Thoracic aorta (tissue), 2 donors: ENCODE measurements at regions not wholly inside any gene's neighbourhood (a gene's known extent, or its start where the extent isn't known, plus 50 kb on each side); places are given as distances from the start of the nearest gene placed in this dataset.

Experiments
- ATAC-seq: fragments of 150-250 bp; one replicate; pipeline ENCODE4 v1.8.0; 2017; ENCODE audit warnings: low read depth; ENCODE audit not compliant: insufficient number of reproducible peaks, low FRiP score
- DNase-seq: peaks from one replicate; pipeline ENCODE4 v3.0.0-alpha.2; 2020; ENCODE audit warnings: low spot score
- H3K27ac ChIP-seq, 2 donors: fragments of 200-600 bp; sonication (generic); 1 replicate in 1 of 2; 2 replicates in 1 of 2; pipeline ENCODE4 v1.5.1; 2016; ENCODE audit warnings: mild to moderate bottlenecking in 2 of 2, moderate library complexity in 2 of 2
- H3K27me3 ChIP-seq: fragments of 200-600 bp; sonication (generic); replicated peaks from 2 replicates; pipeline ENCODE4 v1.6.0; 2016; ENCODE audit warnings: mild to moderate bottlenecking; ENCODE audit not compliant: insufficient read depth
- H3K36me3 ChIP-seq: fragments of 200-600 bp; sonication (generic); one replicate; pipeline ENCODE4 v1.5.1; 2016
- H3K4me1 ChIP-seq, 2 donors: fragments of 200-600 bp; sonication (generic); 1 replicate in 1 of 2; 2 replicates in 1 of 2; pipeline versions ENCODE4 v1.5.1 to v1.6.0; 2016; ENCODE audit warnings: low read depth in 2 of 2, mild to moderate bottlenecking in 1 of 2; ENCODE audit not compliant: control insufficient read depth in 1 of 2
- H3K4me3 ChIP-seq: fragments of 200-600 bp; sonication (generic); 2 replicates; pipeline ENCODE4 v1.5.1; 2016; ENCODE audit warnings: mild to moderate bottlenecking
- H3K9me3 ChIP-seq: fragments of 200-600 bp; sonication (generic); 2 replicates; pipeline ENCODE4 v1.5.1; 2016
- TF ChIP-seq, protein P1 (sequence below): fragments of 200-600 bp; sonication (generic); IDR thresholded peaks from one replicate; pipeline ENCODE4 v1.5.1; 2019; ENCODE audit warnings: antibody characterized with exemption

GRCh38 chr20:57865266-57865665 lies 155.5 kb upstream of the PMEPA1 start:
- Histone ChIP-seq H3K27ac (no peak overlapping the region), H3K9me3 (no peaks in the 10 kb centered on the region), H3K27me3 (no peaks in the 10 kb centered on the region), H3K36me3 (no peaks in the 10 kb centered on the region), H3K4me1 (no peaks in the 10 kb centered on the region), H3K4me3 (no peak overlapping the region)
- ATAC-seq (no peak), DNase-seq (no peak)
- TF ChIP-seq, protein P1, sequence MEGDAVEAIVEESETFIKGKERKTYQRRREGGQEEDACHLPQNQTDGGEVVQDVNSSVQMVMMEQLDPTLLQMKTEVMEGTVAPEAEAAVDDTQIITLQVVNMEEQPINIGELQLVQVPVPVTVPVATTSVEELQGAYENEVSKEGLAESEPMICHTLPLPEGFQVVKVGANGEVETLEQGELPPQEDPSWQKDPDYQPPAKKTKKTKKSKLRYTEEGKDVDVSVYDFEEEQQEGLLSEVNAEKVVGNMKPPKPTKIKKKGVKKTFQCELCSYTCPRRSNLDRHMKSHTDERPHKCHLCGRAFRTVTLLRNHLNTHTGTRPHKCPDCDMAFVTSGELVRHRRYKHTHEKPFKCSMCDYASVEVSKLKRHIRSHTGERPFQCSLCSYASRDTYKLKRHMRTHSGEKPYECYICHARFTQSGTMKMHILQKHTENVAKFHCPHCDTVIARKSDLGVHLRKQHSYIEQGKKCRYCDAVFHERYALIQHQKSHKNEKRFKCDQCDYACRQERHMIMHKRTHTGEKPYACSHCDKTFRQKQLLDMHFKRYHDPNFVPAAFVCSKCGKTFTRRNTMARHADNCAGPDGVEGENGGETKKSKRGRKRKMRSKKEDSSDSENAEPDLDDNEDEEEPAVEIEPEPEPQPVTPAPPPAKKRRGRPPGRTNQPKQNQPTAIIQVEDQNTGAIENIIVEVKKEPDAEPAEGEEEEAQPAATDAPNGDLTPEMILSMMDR = no peak

GRCh38 chr20:57860576-57860975 lies 150.8 kb upstream of the PMEPA1 start:
- no peak for ATAC-seq
- H3K27me3 ChIP-seq = no peaks in the 10 kb centered on the region
- no peak overlapping the region for H3K27ac ChIP-seq
- H3K4me1 ChIP-seq = no peaks in the 10 kb centered on the region
- H3K9me3 ChIP-seq = no peaks in the 10 kb centered on the region
- no peak overlapping the region for H3K4me3 ChIP-seq
- TF ChIP-seq, protein P1 = no peak
- DNase-seq = no peak
- H3K36me3 ChIP-seq = no peaks in the 10 kb centered on the region

DNA sequence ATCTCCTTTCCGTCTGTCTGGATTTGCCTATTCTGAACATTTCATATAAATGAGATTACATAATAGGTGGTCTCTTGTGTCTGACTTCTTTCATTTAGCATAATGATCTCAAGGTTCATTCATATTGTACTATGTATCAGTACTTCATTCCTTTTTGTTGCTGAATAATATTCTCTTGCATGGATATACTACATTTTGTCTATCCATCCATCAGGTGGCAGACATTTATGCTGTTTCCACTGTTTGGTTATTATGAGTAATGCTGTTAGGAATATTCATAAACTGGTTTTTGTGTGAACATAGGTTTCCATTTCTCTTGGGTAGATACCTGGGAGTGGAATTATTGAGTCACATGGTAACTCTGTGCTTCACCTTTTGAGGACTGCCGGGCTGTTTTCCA lies 148.2 kb upstream of the PMEPA1 start:
- Histone ChIP-seq H3K27me3 (no peaks in the 10 kb centered on the region), H3K4me3 (no peak overlapping the region), H3K4me1 (no peaks in the 10 kb centered on the region), H3K27ac (no peak overlapping the region), H3K9me3 (no peaks in the 10 kb centered on the region), H3K36me3 (no peaks in the 10 kb centered on the region)
- no peak for ATAC-seq
- DNase-seq = no peak
- TF ChIP-seq, protein P1 = no peak

- H3K27me3 ChIP-seq = no peaks in the 10 kb centered on the region
- ATAC-seq = no peak
- no peak for DNase-seq
Measured at GRCh38 chr20:57857118-57857517, 147.3 kb upstream of the PMEPA1 start.

GRCh38 chr20:57856658-57857057 lies 146.8 kb upstream of the PMEPA1 start:
- H3K9me3 ChIP-seq = no peaks in the 10 kb centered on the region
- no peaks in the 10 kb centered on the region for H3K27me3 ChIP-seq
- DNase-seq (no peak), ATAC-seq (no peak)
- TF ChIP-seq, protein P1 = no peak
- no peaks in the 10 kb centered on the region for H3K36me3 ChIP-seq
- no peak overlapping the region for H3K27ac ChIP-seq
- H3K4me1 ChIP-seq = no peaks in the 10 kb centered on the region
- no peak overlapping the region for H3K4me3 ChIP-seq

More at GRCh38 chr20:57857118-57857517, 147.3 kb upstream of the PMEPA1 start:
- Histone ChIP-seq H3K27ac (no peak overlapping the region), H3K4me1 (no peaks in the 10 kb centered on the region), H3K4me3 (no peak overlapping the region), H3K9me3 (no peaks in the 10 kb centered on the region), H3K36me3 (no peaks in the 10 kb centered on the region)
- TF ChIP-seq, protein P1 = no peak
